A673 (cell line): ENCODE measurements at regions not wholly inside any gene's neighbourhood (a gene's known extent, or its start where the extent isn't known, plus 50 kb on each side); places are given as distances from the start of the nearest gene placed in this dataset.
"Not testable (repeated sequence)": the region's sequence is repeated elsewhere in the genome, so short reads cannot be mapped to it uniquely, and the experiment has no call there.

Experiments used
- BruUV-seq: library from RNA; stranded (reverse); fragments of 400-500 nt; replicated peaks from 2 replicates; lab custom pipeline; 2021; lab: Mats Ljungman, UMichigan
- CTCF ChIA-PET: fragments of 300-600 bp; sonication (Branson Sonifier 250); formaldehyde crosslinking; loops from one replicate; lab custom pipeline; 2022; ENCODE audit warnings: antibody characterized with exemption; lab: Charles Lee
- POLR2A ChIA-PET: fragments of 300-600 bp; sonication (Branson Sonifier 250); formaldehyde crosslinking; loops from one replicate; lab custom pipeline; 2022; ENCODE audit warnings: antibody characterized with exemption; ENCODE audit not compliant: low non-redundant PET; lab: Charles Lee
- DNase-seq: peaks from one replicate; pipeline ENCODE4 v3.0.0-alpha.2; 2015; ENCODE audit warnings: low spot score
- H3K27ac ChIP-seq: fragments of 200-600 bp; sonication (generic); 2 replicates; pipeline ENCODE4 v1.5.1; 2016; ENCODE audit warnings: mixed run types, low read depth, mild to moderate bottlenecking, mixed read lengths, antibody characterized with exemption, low read length; ENCODE audit not compliant: poor library complexity, severe bottlenecking
- H3K27me3 ChIP-seq: fragments of 200-600 bp; sonication (generic); replicated peaks from 2 replicates; pipeline ENCODE4 v1.6.1; 2017; ENCODE audit warnings: mixed run types, low read depth, mild to moderate bottlenecking, mixed read lengths, antibody characterized with exemption, low read length; ENCODE audit not compliant: insufficient read depth, poor library complexity
- H3K36me3 ChIP-seq: fragments of 200-600 bp; sonication (generic); 2 replicates; pipeline ENCODE4 v1.6.1; 2016; ENCODE audit warnings: mixed run types, mild to moderate bottlenecking, mixed read lengths, antibody characterized with exemption, low read length; ENCODE audit not compliant: insufficient read depth, poor library complexity, severe bottlenecking
- H3K4me1 ChIP-seq: fragments of 200-600 bp; sonication (generic); 2 replicates; pipeline ENCODE4 v1.6.1; 2017; ENCODE audit warnings: mixed run types, mild to moderate bottlenecking, mixed read lengths, antibody characterized with exemption, low read length; ENCODE audit not compliant: insufficient read depth, poor library complexity, severe bottlenecking
- H3K4me3 ChIP-seq: fragments of 200-600 bp; sonication (generic); 2 replicates; pipeline ENCODE4 v1.5.1; 2016; ENCODE audit warnings: low read depth, mixed run types, mild to moderate bottlenecking, mixed read lengths, low read length; ENCODE audit not compliant: poor library complexity, severe bottlenecking
- H3K9me3 ChIP-seq: fragments of 200-600 bp; sonication (generic); 2 replicates; pipeline ENCODE4 v1.6.1; 2016; ENCODE audit warnings: mixed run types, low read depth, mild to moderate bottlenecking, mixed read lengths, antibody characterized with exemption, low read length; ENCODE audit not compliant: poor library complexity, severe bottlenecking
- EZH2 ChIP-seq: fragments of 200-600 bp; sonication (generic); IDR thresholded peaks from 2 replicates; pipeline ENCODE4 v1.6.1; 2017; ENCODE audit warnings: borderline replicate concordance, low read depth, mild to moderate bottlenecking, mixed read lengths, antibody characterized with exemption, low read length; ENCODE audit not compliant: poor library complexity, severe bottlenecking
- intact Hi-C: fragments of 100-400 bp; cut with micrococcal nuclease; formaldehyde crosslinking; loops from one replicate; pipeline ENCODE4 v1.10.0; 2022; ENCODE audit not compliant: unreplicated experiment
- TF ChIP-seq, protein P1 (sequence below): fragments of 300-800, 200-600 bp; sonication (generic); conservative IDR thresholded peaks from 2 replicates; pipeline ENCODE4 v1.5.1; 2017; ENCODE audit warnings: low read depth, mild to moderate bottlenecking, antibody characterized with exemption, low read length, moderate library complexity, mixed read lengths

DNA sequence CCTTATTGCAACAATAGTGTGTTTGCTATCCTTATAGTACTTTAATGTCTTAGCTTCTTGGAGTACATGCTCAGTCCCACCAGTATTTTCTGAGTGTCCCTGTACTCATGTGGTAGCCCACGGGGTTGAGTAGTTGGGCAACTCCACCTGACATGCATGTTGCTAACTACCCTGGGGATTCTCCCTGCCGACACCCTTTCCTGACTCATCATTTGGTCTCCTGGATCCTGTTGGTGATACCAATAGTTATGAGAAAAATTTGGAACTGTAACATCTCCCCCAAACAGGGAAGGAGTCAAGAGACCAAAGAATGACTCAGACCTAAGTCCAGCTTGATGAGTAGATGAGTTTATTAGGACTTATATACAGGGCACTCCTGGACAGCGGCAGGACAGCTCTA lies 101.6 kb downstream of the BRMS1L start:
- H3K27ac ChIP-seq = no peak overlapping the region
- TF ChIP-seq, protein P1, sequence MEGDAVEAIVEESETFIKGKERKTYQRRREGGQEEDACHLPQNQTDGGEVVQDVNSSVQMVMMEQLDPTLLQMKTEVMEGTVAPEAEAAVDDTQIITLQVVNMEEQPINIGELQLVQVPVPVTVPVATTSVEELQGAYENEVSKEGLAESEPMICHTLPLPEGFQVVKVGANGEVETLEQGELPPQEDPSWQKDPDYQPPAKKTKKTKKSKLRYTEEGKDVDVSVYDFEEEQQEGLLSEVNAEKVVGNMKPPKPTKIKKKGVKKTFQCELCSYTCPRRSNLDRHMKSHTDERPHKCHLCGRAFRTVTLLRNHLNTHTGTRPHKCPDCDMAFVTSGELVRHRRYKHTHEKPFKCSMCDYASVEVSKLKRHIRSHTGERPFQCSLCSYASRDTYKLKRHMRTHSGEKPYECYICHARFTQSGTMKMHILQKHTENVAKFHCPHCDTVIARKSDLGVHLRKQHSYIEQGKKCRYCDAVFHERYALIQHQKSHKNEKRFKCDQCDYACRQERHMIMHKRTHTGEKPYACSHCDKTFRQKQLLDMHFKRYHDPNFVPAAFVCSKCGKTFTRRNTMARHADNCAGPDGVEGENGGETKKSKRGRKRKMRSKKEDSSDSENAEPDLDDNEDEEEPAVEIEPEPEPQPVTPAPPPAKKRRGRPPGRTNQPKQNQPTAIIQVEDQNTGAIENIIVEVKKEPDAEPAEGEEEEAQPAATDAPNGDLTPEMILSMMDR = no peak
- TF ChIP-seq EZH2 = no peak
- ChIA-PET CTCF (no interaction called here), POLR2A (no interaction called here)
- H3K9me3 ChIP-seq = no peaks in the 10 kb centered on the region
- H3K36me3 ChIP-seq = no peaks in the 10 kb centered on the region
- intact Hi-C loops = no loop called here
- DNase-seq = no peak
- no peak overlapping the region for H3K4me3 ChIP-seq
- H3K4me1 ChIP-seq = no peaks in the 10 kb centered on the region
- no peaks in the 10 kb centered on the region for H3K27me3 ChIP-seq
- no TSS peak for BruUV-seq

DNA sequence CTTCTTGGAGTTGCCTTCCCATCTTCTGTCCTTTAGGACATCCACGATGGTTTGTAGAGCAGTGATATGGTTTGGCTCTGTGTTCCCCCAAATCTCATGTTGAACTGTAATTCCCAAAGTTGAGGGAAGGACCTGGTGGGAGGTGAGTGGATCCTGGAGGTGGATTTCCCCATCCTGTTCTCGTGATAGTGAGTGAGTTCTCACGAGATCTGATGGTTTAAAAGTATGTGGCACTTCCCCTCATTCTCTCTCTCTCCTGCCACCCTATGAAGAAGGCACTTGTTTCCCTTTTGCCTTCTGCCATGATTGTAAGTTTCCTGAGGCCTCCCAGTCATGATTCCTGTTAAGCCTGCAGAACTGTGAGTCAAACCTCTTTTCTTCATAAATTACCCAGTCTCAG lies 99.2 kb downstream of the BRMS1L start:
- no peak for DNase-seq
- BruUV-seq = no TSS peak
- Histone ChIP-seq H3K27me3 (no peaks in the 10 kb centered on the region), H3K36me3 (no peaks in the 10 kb centered on the region), H3K4me3 (no peak overlapping the region), H3K27ac (no peak overlapping the region), H3K9me3 (no peaks in the 10 kb centered on the region), H3K4me1 (no peaks in the 10 kb centered on the region)
- POLR2A ChIA-PET = no interaction called here
- CTCF ChIA-PET = no interaction called here
- intact Hi-C loops = no loop called here
- TF ChIP-seq EZH2 = no peak
- TF ChIP-seq, protein P1 = no peak

DNA sequence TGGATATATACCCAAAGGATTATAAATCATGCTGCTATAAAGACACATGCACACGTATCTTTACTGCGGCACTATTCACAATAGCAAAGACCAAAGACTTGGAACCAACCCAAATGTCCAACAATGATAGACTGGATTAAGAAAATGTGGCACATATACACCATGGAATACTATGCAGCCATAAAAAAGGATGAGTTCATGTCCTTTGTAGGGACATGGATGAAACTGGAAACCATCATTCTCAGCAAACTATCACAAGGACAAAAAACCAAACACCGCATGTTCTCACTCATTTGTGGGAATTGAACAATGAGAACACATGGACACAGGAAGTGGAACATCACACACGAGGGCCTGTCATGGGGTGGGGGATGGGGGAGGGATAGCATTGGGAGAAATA lies 96.5 kb downstream of the BRMS1L start:
- H3K4me1 ChIP-seq, intact Hi-C loops, H3K27me3 ChIP-seq, POLR2A ChIA-PET, DNase-seq, CTCF ChIA-PET, BruUV-seq, H3K27ac ChIP-seq, H3K36me3 ChIP-seq, H3K9me3 ChIP-seq, H3K4me3 ChIP-seq: not testable (repeated sequence)

DNA sequence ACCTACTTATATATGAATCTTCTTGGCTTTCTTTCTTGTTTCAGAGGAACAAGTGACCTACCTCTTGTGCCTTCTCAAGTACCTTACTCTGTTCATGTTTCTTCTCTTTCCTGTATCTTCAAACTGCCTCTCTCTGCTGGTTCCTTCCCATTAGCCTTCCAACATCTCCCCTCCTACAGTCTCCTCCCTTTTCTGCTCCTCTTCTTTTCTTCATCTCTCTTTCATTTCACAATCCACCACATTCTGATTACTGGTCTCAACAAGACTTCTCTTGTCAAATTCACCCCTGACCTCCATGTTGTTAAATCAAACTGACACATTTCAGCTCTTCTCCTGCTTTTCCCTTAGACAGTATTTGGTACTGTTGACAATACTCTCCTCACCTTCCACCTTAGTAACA lies 95.6 kb downstream of the BRMS1L start:
- H3K4me1 ChIP-seq = no peaks in the 10 kb centered on the region
- TF ChIP-seq EZH2 = no peak
- TF ChIP-seq, protein P1 = no peak
- CTCF ChIA-PET = no interaction called here
- H3K27ac ChIP-seq = no peak overlapping the region
- H3K4me3 ChIP-seq = no peak overlapping the region
- DNase-seq = no peak
- intact Hi-C loops = no loop called here
- no peaks in the 10 kb centered on the region for H3K36me3 ChIP-seq
- no peaks in the 10 kb centered on the region for H3K9me3 ChIP-seq
- H3K27me3 ChIP-seq = no peaks in the 10 kb centered on the region
- BruUV-seq = no TSS peak
- POLR2A ChIA-PET = no interaction called here
